GM12878 (cell line): ENCODE measurements at regions not wholly inside any gene's neighbourhood (a gene's known extent, or its start where the extent isn't known, plus 50 kb on each side); places are given as distances from the start of the nearest gene placed in this dataset.

Source experiments
- ATAC-seq: fragments of 200-7000 bp; cut with Tn5 transposase; 3 replicates; pipeline ENCODE4 v1.9.1; 2020; ENCODE audit warnings: mild to moderate bottlenecking, moderate library complexity
- BruUV-seq: library from RNA; stranded (reverse); fragments of 400-500 nt; replicated peaks from 2 replicates; lab custom pipeline; 2021; lab: Mats Ljungman, UMichigan
- CTCF ChIA-PET: fragments of 300-600 bp; sonication (Branson Sonifier 250); formaldehyde crosslinking; extraction: SDS; loops from one replicate; lab custom pipeline; 2021; ENCODE audit warnings: inconsistent platforms; lab: Yijun Ruan, JAX
- POLR2A ChIA-PET: fragments of 350-600 bp; formaldehyde crosslinking; extraction: SDS; loops from one replicate; lab custom pipeline; 2021; ENCODE audit warnings: inconsistent platforms; lab: Charles Lee
- RAD21 ChIA-PET: fragments of 300-600 bp; sonication (Branson Sonifier 250); formaldehyde crosslinking; loops from one replicate; lab custom pipeline; 2023; ENCODE audit warnings: antibody characterized with exemption; ENCODE audit not compliant: unreplicated experiment; lab: Charles Lee
- SMC1A ChIA-PET: fragments of 300-600 bp; sonication (Branson Sonifier 250); formaldehyde crosslinking; loops from one replicate; lab custom pipeline; 2023; ENCODE audit not compliant: unreplicated experiment, uncharacterized antibody; lab: Charles Lee
- DNase-seq: peaks from one replicate; pipeline ENCODE4 v3.0.0-alpha.2; 2011; ENCODE audit warnings: low read depth, low spot score
- FAIRE-seq: peaks from 3 replicates; lab custom pipeline; 2011; peaks lifted over from hg19 to GRCh38; lab: Jason Lieb, UNC
- H2AFZ ChIP-seq: 2 replicates; pipeline ENCODE4 v1.6.0; 2011; ENCODE audit warnings: low read depth, low read length, control low read depth; ENCODE audit not compliant: control insufficient read depth
- H3K27ac ChIP-seq: 2 replicates; pipeline ENCODE4 v1.5.1; 2011; ENCODE audit warnings: control low read depth; ENCODE audit not compliant: control insufficient read depth, insufficient read depth
- H3K27me3 ChIP-seq, 2 experiments: replicated peaks in 1 of 2; 2 replicates each; pipeline versions ENCODE4 v1.6.0 to v1.6.1; 2011; ENCODE audit warnings: low read length in 1 of 2; ENCODE audit not compliant: control insufficient read depth in 2 of 2, insufficient read depth in 2 of 2
- H3K36me3 ChIP-seq, 2 experiments: 2 replicates each; pipeline ENCODE4 v1.5.1; 2011; ENCODE audit warnings: low read length in 1 of 2; ENCODE audit not compliant: control insufficient read depth in 2 of 2, insufficient read depth in 2 of 2
- H3K4me1 ChIP-seq: 2 replicates; pipeline ENCODE4 v1.6.1; 2011; ENCODE audit warnings: mild to moderate bottlenecking, low read length, moderate library complexity, mixed read lengths; ENCODE audit not compliant: control insufficient read depth, insufficient read depth
- H3K4me2 ChIP-seq: 2 replicates; pipeline ENCODE4 v1.6.0; 2011; ENCODE audit warnings: control low read depth; ENCODE audit not compliant: control insufficient read depth, insufficient read depth
- H3K4me3 ChIP-seq: fragments of 200-600 bp; sonication (generic); 2 replicates; pipeline ENCODE4 v1.5.1; 2016
- H3K79me2 ChIP-seq: 2 replicates; pipeline ENCODE4 v1.6.0; 2011; ENCODE audit warnings: low read length; ENCODE audit not compliant: control insufficient read depth, insufficient read depth
- H3K9ac ChIP-seq: 2 replicates; pipeline ENCODE4 v1.8.0; 2011; ENCODE audit warnings: low read length, control low read depth, mixed read lengths; ENCODE audit not compliant: control insufficient read depth, insufficient read depth
- H3K9me3 ChIP-seq: replicated peaks from 3 replicates; pipeline ENCODE4 v1.5.1; 2011; ENCODE audit warnings: mild to moderate bottlenecking, low read length; ENCODE audit not compliant: control insufficient read depth, insufficient read depth
- H4K20me1 ChIP-seq: 2 replicates; pipeline ENCODE4 v1.6.0; 2011; ENCODE audit not compliant: control insufficient read depth, insufficient read depth
- BMI1 ChIP-seq: fragments of 450-650 bp; IDR thresholded peaks from 2 replicates; pipeline ENCODE4 v1.6.1; 2016; ENCODE audit warnings: mild to moderate bottlenecking, moderate library complexity, borderline replicate concordance
- CHD1 ChIP-seq: IDR thresholded peaks from 2 replicates; pipeline ENCODE4 v1.6.1; 2012; ENCODE audit warnings: low read depth, low read length, improper control_type of control experiment
- DPF2 ChIP-seq: fragments of 450-650 bp; IDR thresholded peaks from 2 replicates; pipeline ENCODE4 v1.6.1; 2017; ENCODE audit warnings: mild to moderate bottlenecking
- FOS ChIP-seq: IDR thresholded peaks from 3 replicates; pipeline ENCODE4 v1.6.1; 2011; ENCODE audit warnings: borderline replicate concordance; ENCODE audit not compliant: insufficient read length; ENCODE audit errors: extremely low read depth
- GABPA ChIP-seq: IDR thresholded peaks from 2 replicates; pipeline ENCODE4 v1.6.1; 2014; ENCODE audit warnings: antibody characterized with exemption, low read depth, mild to moderate bottlenecking, inconsistent platforms
- MTA2 ChIP-seq: fragments of 450-650 bp; IDR thresholded peaks from 2 replicates; pipeline ENCODE4 v1.6.1; 2016; ENCODE audit warnings: low read depth, mild to moderate bottlenecking, moderate library complexity
- POLR2AphosphoS5 ChIP-seq: IDR thresholded peaks from 2 replicates; pipeline ENCODE4 v1.6.1; 2011; ENCODE audit warnings: mild to moderate bottlenecking, low read length, inconsistent platforms
- POU2F2 ChIP-seq: IDR thresholded peaks from 3 replicates; pipeline ENCODE4 v1.6.1; 2011; ENCODE audit warnings: low read depth, mild to moderate bottlenecking, low read length, borderline replicate concordance
- RBBP5 ChIP-seq: fragments of 200-600 bp; sonication (generic); conservative IDR thresholded peaks from 2 replicates; pipeline ENCODE4 v1.6.1; 2016
- TAF1 ChIP-seq: IDR thresholded peaks from 2 replicates; pipeline ENCODE4 v1.6.1; 2011; ENCODE audit warnings: mild to moderate bottlenecking, low read depth, low read length, borderline replicate concordance
- TARDBP ChIP-seq: IDR thresholded peaks from 2 replicates; pipeline ENCODE4 v1.6.1; 2016; ENCODE audit warnings: borderline replicate concordance
- TBL1XR1 ChIP-seq: IDR thresholded peaks from 2 replicates; pipeline ENCODE4 v1.6.1; 2012; ENCODE audit warnings: low read depth, low read length, improper control_type of control experiment
- ZNF24 ChIP-seq: fragments of 450-650 bp; IDR thresholded peaks from 2 replicates; pipeline ENCODE4 v1.6.1; 2017; ENCODE audit warnings: antibody characterized with exemption, mild to moderate bottlenecking
- WGBS: methylation state at CpG from one replicate; pipeline ENCODE4 v1.1.6; 2016; ENCODE audit warnings: low lambda C conversion rate; ENCODE audit not compliant: insufficient replicate concordance, insufficient coverage; ENCODE audit errors: missing lambda C conversion rate; 5-methylcytosine and 5-hydroxymethylcytosine counted together
- in situ Hi-C: fragments of 300-500 bp; cut with MboI; formaldehyde crosslinking; loops from 9 replicates; pipeline ENCODE4 v1.14.3; 2018; ENCODE audit warnings: mixed read lengths
- intact Hi-C: fragments of 100-400 bp; cut with micrococcal nuclease; formaldehyde crosslinking; loops from one replicate; pipeline ENCODE4 v1.14.2; 2022; ENCODE audit not compliant: unreplicated experiment
- TF ChIP-seq, protein P1 (sequence below): IDR thresholded peaks from 2 replicates; pipeline ENCODE4 v1.6.1; 2011; ENCODE audit warnings: low read depth, low read length, improper control_type of control experiment, borderline replicate concordance
- TF ChIP-seq, protein P2 (sequence below): IDR thresholded peaks from 2 replicates; pipeline ENCODE4 v1.6.1; 2011; ENCODE audit warnings: low read depth, mild to moderate bottlenecking, low read length, moderate library complexity, borderline replicate concordance; ENCODE audit errors: extremely low read depth
- TF ChIP-seq, protein P3 (sequence below): IDR thresholded peaks from 2 replicates; pipeline ENCODE4 v1.6.1; 2011; ENCODE audit warnings: borderline replicate concordance, low read depth, mild to moderate bottlenecking, moderate library complexity, mixed read lengths, low read length; ENCODE audit not compliant: insufficient read depth; ENCODE audit errors: extremely low read length
- TF ChIP-seq, protein P4 (sequence below): fragments of 450-650 bp; IDR thresholded peaks from 2 replicates; pipeline ENCODE4 v1.6.1; 2016; ENCODE audit warnings: mild to moderate bottlenecking

DNA sequence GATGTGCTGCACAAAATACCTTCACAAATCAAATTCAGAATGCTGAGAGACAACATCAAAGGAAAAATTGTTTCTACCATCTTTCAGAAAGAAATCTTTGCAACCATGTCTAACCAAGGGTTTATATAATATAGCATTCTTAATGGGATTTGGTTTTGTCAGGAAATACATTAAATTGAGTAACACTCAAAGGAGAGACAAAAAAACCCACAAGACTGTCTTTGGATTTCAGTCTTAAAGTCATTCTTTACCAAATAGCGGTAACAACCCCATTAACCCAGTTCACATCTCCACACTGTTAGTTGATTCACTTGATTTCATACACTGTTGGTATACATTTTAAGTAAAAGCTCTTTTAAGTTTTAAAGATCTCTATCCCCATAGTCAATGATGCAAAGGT lies 145.7 kb upstream of the EDNRA start:
- in situ Hi-C loops (no loop called here), intact Hi-C loops (no loop called here)
- DNase-seq, result no peak
- Histone ChIP-seq H3K4me3 (no peak overlapping the region), H3K36me3 (no peaks in the 10 kb centered on the region), H3K27ac (no peak overlapping the region), H3K79me2 (no peaks in the 10 kb centered on the region), H2AFZ (no peak overlapping the region), H3K4me2 (no peak overlapping the region), H3K4me1 (no peaks in the 10 kb centered on the region; the same call in 1 of the 2 replicates), H3K9me3 (no peaks in the 10 kb centered on the region), H4K20me1 (no peaks in the 10 kb centered on the region), H3K27me3 (no peaks in the 10 kb centered on the region), H3K9ac (no peak overlapping the region)
- 53% methylated on average over 1 of the region's 1 CpG for WGBS
- ATAC-seq, result no peak
- ChIA-PET SMC1A (no interaction called here), RAD21 (no interaction called here), CTCF (no interaction called here), POLR2A (no interaction called here)
- TF ChIP-seq TAF1 (no peak), POLR2AphosphoS5 (no peak), FOS (no peak), MTA2 (no peak), BMI1 (no peak)
- TF ChIP-seq, protein P1, sequence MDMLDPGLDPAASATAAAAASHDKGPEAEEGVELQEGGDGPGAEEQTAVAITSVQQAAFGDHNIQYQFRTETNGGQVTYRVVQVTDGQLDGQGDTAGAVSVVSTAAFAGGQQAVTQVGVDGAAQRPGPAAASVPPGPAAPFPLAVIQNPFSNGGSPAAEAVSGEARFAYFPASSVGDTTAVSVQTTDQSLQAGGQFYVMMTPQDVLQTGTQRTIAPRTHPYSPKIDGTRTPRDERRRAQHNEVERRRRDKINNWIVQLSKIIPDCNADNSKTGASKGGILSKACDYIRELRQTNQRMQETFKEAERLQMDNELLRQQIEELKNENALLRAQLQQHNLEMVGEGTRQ, result no peak
- BruUV-seq, result no TSS peak
- no peak for FAIRE-seq

DNA sequence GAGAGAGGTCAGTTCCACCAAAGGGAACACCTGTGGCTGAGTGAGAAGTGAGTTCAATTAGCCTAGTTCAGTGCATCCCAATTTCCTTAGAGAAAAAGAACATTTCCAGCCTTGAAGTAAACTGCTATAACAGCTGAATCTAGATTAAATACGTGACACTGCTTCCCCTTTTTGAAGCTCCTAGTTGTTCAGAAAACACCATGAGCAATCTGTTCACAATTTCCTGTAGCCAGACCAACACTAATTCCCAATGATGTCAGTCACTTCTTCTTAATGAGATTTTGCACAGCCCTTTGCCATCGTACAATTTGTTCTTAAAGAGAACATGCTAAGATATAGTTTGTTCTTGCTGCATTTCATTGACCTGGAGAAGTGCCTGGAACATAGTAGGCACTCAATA lies 144.6 kb upstream of the EDNRA start:
- 0% methylated on average over 2 of the region's 2 CpGs for WGBS
- intact Hi-C loops (no loop called here), in situ Hi-C loops (no loop called here)
- no TSS peak for BruUV-seq
- FAIRE-seq (no peak), ATAC-seq (no peak), DNase-seq (no peak)
- Histone ChIP-seq H3K4me3 (no peak overlapping the region), H3K27ac (no peak overlapping the region), H3K9me3 (no peaks in the 10 kb centered on the region), H2AFZ (no peak overlapping the region), H3K79me2 (no peaks in the 10 kb centered on the region), H4K20me1 (no peaks in the 10 kb centered on the region), H3K36me3 (no peaks in the 10 kb centered on the region), H3K4me1 (no peaks in the 10 kb centered on the region; the same call in 1 of the 2 replicates), H3K9ac (no peak overlapping the region), H3K4me2 (no peak overlapping the region), H3K27me3 (no peaks in the 10 kb centered on the region)
- ChIA-PET RAD21 (no interaction called here), CTCF (no interaction called here), POLR2A (no interaction called here), SMC1A (no interaction called here)
- no peak for TF ChIP-seq RBBP5
- TF ChIP-seq, protein P2, sequence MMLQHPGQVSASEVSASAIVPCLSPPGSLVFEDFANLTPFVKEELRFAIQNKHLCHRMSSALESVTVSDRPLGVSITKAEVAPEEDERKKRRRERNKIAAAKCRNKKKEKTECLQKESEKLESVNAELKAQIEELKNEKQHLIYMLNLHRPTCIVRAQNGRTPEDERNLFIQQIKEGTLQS, result no peak
- no peak for TF ChIP-seq POU2F2
- TF ChIP-seq TBL1XR1, result no peak
- TF ChIP-seq, protein P3, sequence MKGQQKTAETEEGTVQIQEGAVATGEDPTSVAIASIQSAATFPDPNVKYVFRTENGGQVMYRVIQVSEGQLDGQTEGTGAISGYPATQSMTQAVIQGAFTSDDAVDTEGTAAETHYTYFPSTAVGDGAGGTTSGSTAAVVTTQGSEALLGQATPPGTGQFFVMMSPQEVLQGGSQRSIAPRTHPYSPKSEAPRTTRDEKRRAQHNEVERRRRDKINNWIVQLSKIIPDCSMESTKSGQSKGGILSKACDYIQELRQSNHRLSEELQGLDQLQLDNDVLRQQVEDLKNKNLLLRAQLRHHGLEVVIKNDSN, result no peak
- no peak for TF ChIP-seq CHD1
- TF ChIP-seq ZNF24, result no peak
- no peak for TF ChIP-seq TARDBP
- TF ChIP-seq GABPA, result no peak
- TF ChIP-seq, protein P4, sequence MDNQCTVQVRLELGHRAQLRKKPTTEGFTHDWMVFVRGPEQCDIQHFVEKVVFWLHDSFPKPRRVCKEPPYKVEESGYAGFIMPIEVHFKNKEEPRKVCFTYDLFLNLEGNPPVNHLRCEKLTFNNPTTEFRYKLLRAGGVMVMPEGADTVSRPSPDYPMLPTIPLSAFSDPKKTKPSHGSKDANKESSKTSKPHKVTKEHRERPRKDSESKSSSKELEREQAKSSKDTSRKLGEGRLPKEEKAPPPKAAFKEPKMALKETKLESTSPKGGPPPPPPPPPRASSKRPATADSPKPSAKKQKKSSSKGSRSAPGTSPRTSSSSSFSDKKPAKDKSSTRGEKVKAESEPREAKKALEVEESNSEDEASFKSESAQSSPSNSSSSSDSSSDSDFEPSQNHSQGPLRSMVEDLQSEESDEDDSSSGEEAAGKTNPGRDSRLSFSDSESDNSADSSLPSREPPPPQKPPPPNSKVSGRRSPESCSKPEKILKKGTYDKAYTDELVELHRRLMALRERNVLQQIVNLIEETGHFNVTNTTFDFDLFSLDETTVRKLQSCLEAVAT, result no peak
- no peak for TF ChIP-seq DPF2
